ENCODE measurements at regions not wholly inside any gene's neighbourhood (a gene's known extent, or its start where the extent isn't known, plus 50 kb on each side); places are given as distances from the start of the nearest gene placed in this dataset.

GRCh38 chr4:102141842-102142241 lies 203.4 kb downstream of the SLC39A8 start:
- DNase-seq (ENCODE audit: low spot score) (no peak), ATAC-seq (ENCODE audit: low read depth) (no peak)
- TF ChIP-seq, protein P1, sequence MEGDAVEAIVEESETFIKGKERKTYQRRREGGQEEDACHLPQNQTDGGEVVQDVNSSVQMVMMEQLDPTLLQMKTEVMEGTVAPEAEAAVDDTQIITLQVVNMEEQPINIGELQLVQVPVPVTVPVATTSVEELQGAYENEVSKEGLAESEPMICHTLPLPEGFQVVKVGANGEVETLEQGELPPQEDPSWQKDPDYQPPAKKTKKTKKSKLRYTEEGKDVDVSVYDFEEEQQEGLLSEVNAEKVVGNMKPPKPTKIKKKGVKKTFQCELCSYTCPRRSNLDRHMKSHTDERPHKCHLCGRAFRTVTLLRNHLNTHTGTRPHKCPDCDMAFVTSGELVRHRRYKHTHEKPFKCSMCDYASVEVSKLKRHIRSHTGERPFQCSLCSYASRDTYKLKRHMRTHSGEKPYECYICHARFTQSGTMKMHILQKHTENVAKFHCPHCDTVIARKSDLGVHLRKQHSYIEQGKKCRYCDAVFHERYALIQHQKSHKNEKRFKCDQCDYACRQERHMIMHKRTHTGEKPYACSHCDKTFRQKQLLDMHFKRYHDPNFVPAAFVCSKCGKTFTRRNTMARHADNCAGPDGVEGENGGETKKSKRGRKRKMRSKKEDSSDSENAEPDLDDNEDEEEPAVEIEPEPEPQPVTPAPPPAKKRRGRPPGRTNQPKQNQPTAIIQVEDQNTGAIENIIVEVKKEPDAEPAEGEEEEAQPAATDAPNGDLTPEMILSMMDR (IDR thresholded peaks at IDR 0.05; ENCODE audit: poor library complexity, severe bottlenecking): no peak
- no peak overlapping the region for H3K27ac ChIP-seq (ENCODE audit: poor library complexity, severe bottlenecking)
- no peaks in the 10 kb centered on the region for H3K36me3 ChIP-seq (ENCODE audit: low read depth)
- no peaks in the 10 kb centered on the region for H3K9me3 ChIP-seq (ENCODE audit: severe bottlenecking)
- no peaks in the 10 kb centered on the region for H3K27me3 ChIP-seq (ENCODE audit: insufficient read depth, poor library complexity, severe bottlenecking)
- H3K4me3 ChIP-seq (ENCODE audit: severe bottlenecking): no peak overlapping the region
- H3K4me1 ChIP-seq (ENCODE audit: insufficient read depth, poor library complexity, severe bottlenecking): peaks cover 20% of the 10 kb centered on the region

- H3K4me3 ChIP-seq (ENCODE audit: severe bottlenecking): no peak overlapping the region
- peak overlapping the region; percentile 94 for H3K27ac ChIP-seq (ENCODE audit: poor library complexity, severe bottlenecking)
- no peak for DNase-seq (ENCODE audit: low spot score)
- peaks cover 20% of the 10 kb centered on the region for H3K4me1 ChIP-seq (ENCODE audit: insufficient read depth, poor library complexity, severe bottlenecking)
- TF ChIP-seq, protein P1 (IDR thresholded peaks at IDR 0.05; ENCODE audit: poor library complexity, severe bottlenecking): no peak
- H3K9me3 ChIP-seq (ENCODE audit: severe bottlenecking): no peaks in the 10 kb centered on the region
- H3K27me3 ChIP-seq (ENCODE audit: insufficient read depth, poor library complexity, severe bottlenecking): no peaks in the 10 kb centered on the region
- peak; percentile 81 for ATAC-seq (ENCODE audit: low read depth)
- no peaks in the 10 kb centered on the region for H3K36me3 ChIP-seq (ENCODE audit: low read depth)
Observed at GRCh38 chr4:102139932-102140331, 205.3 kb downstream of the SLC39A8 start.

- H3K4me1 ChIP-seq (ENCODE audit: insufficient read depth, poor library complexity, severe bottlenecking): peaks cover 20% of the 10 kb centered on the region
- DNase-seq (ENCODE audit: low spot score) (peak; percentile 35), ATAC-seq (ENCODE audit: low read depth) (peak; percentile 85)
- no peaks in the 10 kb centered on the region for H3K9me3 ChIP-seq (ENCODE audit: severe bottlenecking)
- no peaks in the 10 kb centered on the region for H3K27me3 ChIP-seq (ENCODE audit: insufficient read depth, poor library complexity, severe bottlenecking)
- TF ChIP-seq, protein P1 (IDR thresholded peaks at IDR 0.05; ENCODE audit: poor library complexity, severe bottlenecking): no peak
- peak overlapping the region; percentile 94 for H3K27ac ChIP-seq (ENCODE audit: poor library complexity, severe bottlenecking)
- H3K36me3 ChIP-seq (ENCODE audit: low read depth): no peaks in the 10 kb centered on the region
- no peak overlapping the region for H3K4me3 ChIP-seq (ENCODE audit: severe bottlenecking)
Observed at GRCh38 chr4:102139132-102139573, 206.1 kb downstream of the SLC39A8 start.

DNA sequence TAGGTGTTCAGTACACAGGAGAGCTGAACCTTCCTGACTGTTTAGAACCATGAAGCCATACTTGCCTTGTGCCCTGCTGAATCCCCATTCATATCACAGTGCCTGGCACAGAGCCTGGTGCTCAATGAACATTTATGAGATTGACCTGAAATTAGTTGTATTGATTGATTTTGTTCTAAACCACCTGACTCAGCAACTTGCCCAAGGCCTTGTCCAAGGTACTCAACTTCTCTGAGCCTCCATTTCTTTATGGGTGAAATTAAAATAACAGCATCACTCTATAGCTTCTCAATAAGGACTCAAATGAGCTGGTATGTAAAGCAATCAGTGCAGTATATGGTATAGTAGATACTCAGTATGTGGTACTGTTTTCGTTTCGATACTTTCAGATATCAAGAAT lies 208.1 kb downstream of the SLC39A8 start:
- TF ChIP-seq, protein P1 (IDR thresholded peaks at IDR 0.05; ENCODE audit: poor library complexity, severe bottlenecking): no peak
- DNase-seq (ENCODE audit: low spot score) (no peak), ATAC-seq (ENCODE audit: low read depth) (no peak)
- H3K4me1 ChIP-seq (ENCODE audit: insufficient read depth, poor library complexity, severe bottlenecking): peaks cover 20% of the 10 kb centered on the region
- no peaks in the 10 kb centered on the region for H3K36me3 ChIP-seq (ENCODE audit: low read depth)
- H3K27ac ChIP-seq (ENCODE audit: poor library complexity, severe bottlenecking): no peak overlapping the region
- no peak overlapping the region for H3K4me3 ChIP-seq (ENCODE audit: severe bottlenecking)
- H3K9me3 ChIP-seq (ENCODE audit: severe bottlenecking): no peaks in the 10 kb centered on the region
- H3K27me3 ChIP-seq (ENCODE audit: insufficient read depth, poor library complexity, severe bottlenecking): no peaks in the 10 kb centered on the region

DNA sequence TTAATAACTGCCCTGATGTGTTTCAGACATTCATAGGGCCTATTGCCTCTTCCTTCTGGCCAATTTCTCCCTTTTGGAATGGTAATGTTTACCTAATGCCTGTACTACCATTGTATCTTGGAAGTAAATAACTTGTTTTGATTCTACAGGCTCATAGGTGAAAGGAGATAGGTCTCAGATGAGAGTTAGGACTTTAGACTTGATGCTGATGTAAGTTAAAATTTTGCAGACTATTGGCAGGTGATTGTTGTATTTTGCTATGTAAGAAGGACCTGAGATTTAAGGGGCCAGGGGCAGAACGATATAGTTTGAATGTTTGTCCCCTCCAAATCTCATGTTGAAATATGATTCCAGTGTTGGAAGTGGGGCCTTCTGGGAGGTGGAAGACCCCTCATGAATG lies 215.5 kb downstream of the SLC39A8 start:
- TF ChIP-seq, protein P1 (IDR thresholded peaks at IDR 0.05; ENCODE audit: poor library complexity, severe bottlenecking): no peak
- no peak overlapping the region for H3K4me3 ChIP-seq (ENCODE audit: severe bottlenecking)
- no peaks in the 10 kb centered on the region for H3K36me3 ChIP-seq (ENCODE audit: low read depth)
- no peak for ATAC-seq (ENCODE audit: low read depth)
- no peaks in the 10 kb centered on the region for H3K27me3 ChIP-seq (ENCODE audit: insufficient read depth, poor library complexity, severe bottlenecking)
- H3K9me3 ChIP-seq (ENCODE audit: severe bottlenecking): no peaks in the 10 kb centered on the region
- H3K27ac ChIP-seq (ENCODE audit: poor library complexity, severe bottlenecking): no peak overlapping the region
- no peak for DNase-seq (ENCODE audit: low spot score)
- H3K4me1 ChIP-seq (ENCODE audit: insufficient read depth, poor library complexity, severe bottlenecking): no peaks in the 10 kb centered on the region

All from RWPE2 (cell line).